T-cell (primary cell): ENCODE measurements at regions not wholly inside any gene's neighbourhood (a gene's known extent, or its start where the extent isn't known, plus 50 kb on each side); places are given as distances from the start of the nearest gene placed in this dataset.

ENCODE experiments used
- ATAC-seq, 4 experiments: fragments of 200-7000 bp in 3 of 4; fragments of 150-1000 bp in 1 of 4; cut with Tn5 transposase; replicated peaks in 1 of 4; 1 replicate in 3 of 4; 2 replicates in 1 of 4; pipeline ENCODE4 v1.10.0; 2021; ENCODE audit warnings: moderate library complexity in 3 of 4, mild to moderate bottlenecking in 2 of 4, moderate number of reproducible peaks in 1 of 4
- CTCF ChIA-PET, 2 donors: fragments of 300-600 bp; sonication (Branson Sonifier 250); formaldehyde crosslinking; loops; one replicate each; lab custom pipeline; 2022; ENCODE audit warnings: antibody characterized with exemption in 2 of 2; lab: Charles Lee
- POLR2A ChIA-PET, 2 donors: fragments of 300-600 bp; sonication (Branson Sonifier 250); formaldehyde crosslinking; loops; one replicate each; lab custom pipeline; 2022; ENCODE audit warnings: antibody characterized with exemption in 2 of 2; lab: Charles Lee
- DNase-seq, 35 experiments: peaks; one replicate each; pipeline versions ENCODE4 v3.0.0 to v3.0.0-alpha.2; 2013 to 2023
- H3K27ac ChIP-seq: one replicate; pipeline ENCODE4 v1.5.1; 2013; ENCODE audit warnings: low read length
- H3K27me3 ChIP-seq, 2 experiments: replicated peaks in 1 of 2; 1 replicate in 1 of 2; 2 replicates in 1 of 2; pipeline versions ENCODE4 v1.6.1 to v1.7.0; 2013; ENCODE audit warnings: low read length in 1 of 2, mixed read lengths in 1 of 2; ENCODE audit not compliant: control insufficient read depth in 2 of 2, insufficient read depth in 2 of 2; ENCODE audit errors: extremely low read depth in 1 of 2
- H3K36me3 ChIP-seq, 2 donors: 1 replicate in 1 of 2; 2 replicates in 1 of 2; pipeline versions ENCODE4 v1.6.1 to v1.7.0; 2013; ENCODE audit warnings: low read length in 1 of 2; ENCODE audit not compliant: control insufficient read depth in 2 of 2, insufficient read depth in 1 of 2; ENCODE audit errors: extremely low read depth in 1 of 2
- H3K4me1 ChIP-seq, 2 experiments: 1 replicate in 1 of 2; 2 replicates in 1 of 2; pipeline versions ENCODE4 v1.6.1 to v1.7.0; 2013; ENCODE audit warnings: low read length in 2 of 2, mixed read lengths in 1 of 2; ENCODE audit not compliant: insufficient read depth in 2 of 2, control insufficient read depth in 1 of 2; ENCODE audit errors: extremely low read depth in 1 of 2
- H3K4me3 ChIP-seq, 2 donors: 1 replicate in 1 of 2; 2 replicates in 1 of 2; pipeline versions ENCODE4 v1.5.1 to v1.7.0; 2013; ENCODE audit warnings: mild to moderate bottlenecking in 2 of 2, low read length in 1 of 2, moderate library complexity in 1 of 2; ENCODE audit not compliant: control insufficient read depth in 1 of 2; ENCODE audit errors: extremely low read depth in 1 of 2
- H3K9me3 ChIP-seq: 2 replicates; pipeline ENCODE4 v1.7.0; 2013
- H3K27ac Mint-ChIP-seq, 2 donors: one replicate each; pipeline ENCODE4 v1.8.0; 2020 to 2021; ENCODE audit warnings: mild to moderate bottlenecking in 2 of 2, mixed read lengths in 2 of 2
- H3K27me3 Mint-ChIP-seq, 2 donors: one replicate each; pipeline ENCODE4 v1.8.0; 2021 to 2022; ENCODE audit warnings: mixed read lengths in 2 of 2
- H3K36me3 Mint-ChIP-seq: one replicate; pipeline ENCODE4 v1.8.0; 2021; ENCODE audit warnings: mixed read lengths
- H3K4me1 Mint-ChIP-seq, 3 donors: one replicate each; pipeline ENCODE4 v1.8.0; 2020 to 2022; ENCODE audit warnings: mixed read lengths in 3 of 3, mild to moderate bottlenecking in 1 of 3
- H3K4me3 Mint-ChIP-seq, 3 donors: one replicate each; pipeline ENCODE4 v1.8.0; 2020 to 2022; ENCODE audit warnings: mild to moderate bottlenecking in 3 of 3, mixed read lengths in 3 of 3, moderate library complexity in 3 of 3
- H3K9me3 Mint-ChIP-seq, 3 donors: one replicate each; pipeline ENCODE4 v1.8.0; 2020 to 2022; ENCODE audit warnings: mixed read lengths in 3 of 3
- WGBS: methylation state at CpG from one replicate; pipeline ENCODE4 v1.1.5; 2013; ENCODE audit warnings: missing lambda C conversion rate; ENCODE audit not compliant: insufficient coverage; 5-methylcytosine and 5-hydroxymethylcytosine counted together

GRCh38 chr1:224492632-224493031 lies 58.0 kb upstream of the WDR26 start:
- ChIA-PET CTCF (no interaction called here), POLR2A (no interaction called here)
- Histone ChIP-seq H3K27me3 (no peaks in the 10 kb centered on the region), H3K36me3 (no peaks in the 10 kb centered on the region), H3K9me3 (no peaks in the 10 kb centered on the region), H3K27ac (no peak overlapping the region), H3K4me3 (no peak overlapping the region), H3K4me1 (peaks cover 0 to 2% of the 10 kb centered on the region in 2 experiments)
- no peak overlapping the region for H3K4me3 Mint-ChIP-seq
- no peak for ATAC-seq
- WGBS = no CpG with 5 or more reads among the region's 2 CpGs
- H3K27me3 Mint-ChIP-seq = no peaks in the 10 kb centered on the region
- peaks cover 2 to 9% (median 7%) of the 10 kb centered on the region in 3 donors for H3K4me1 Mint-ChIP-seq
- no peaks in the 10 kb centered on the region for H3K36me3 Mint-ChIP-seq
- no peak overlapping the region for H3K27ac Mint-ChIP-seq
- H3K9me3 Mint-ChIP-seq = peaks cover 5 to 10% (median 7%) of the 10 kb centered on the region in 3 donors
- DNase-seq = no peak

GRCh38 chr1:224493269-224493668 lies 58.7 kb upstream of the WDR26 start:
- H3K4me3 ChIP-seq = no peak overlapping the region

DNA sequence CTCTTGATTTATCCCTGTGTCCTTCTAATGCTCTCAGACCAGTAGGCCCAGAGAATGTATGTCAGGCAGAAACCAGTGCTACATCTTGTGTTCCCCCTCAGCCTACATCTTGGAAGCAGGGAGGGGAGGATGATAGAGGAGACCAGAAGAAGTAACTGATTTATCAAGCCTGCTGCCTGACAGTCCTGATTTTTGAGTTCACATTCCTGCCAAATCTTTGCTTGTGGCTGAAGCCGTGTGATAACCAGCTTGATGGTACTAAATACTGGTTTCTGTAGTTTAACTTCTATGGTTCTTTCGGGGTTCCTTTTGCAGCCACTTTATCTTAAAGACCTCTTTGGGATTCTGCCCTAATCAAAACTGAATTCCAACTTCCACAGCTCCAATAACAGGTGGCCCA lies 59.7 kb upstream of the WDR26 start:
- Mint-ChIP-seq H3K4me1 (peaks cover 15 to 23% (median 20%) of the 10 kb centered on the region in 3 donors), H3K9me3 (peaks cover 5 to 10% (median 7%) of the 10 kb centered on the region in 3 donors), H3K27me3 (no peaks in the 10 kb centered on the region), H3K4me3 (no peak overlapping the region), H3K27ac (no peak overlapping the region), H3K36me3 (no peaks in the 10 kb centered on the region)
- Histone ChIP-seq H3K36me3 (no peaks in the 10 kb centered on the region), H3K27me3 (no peaks in the 10 kb centered on the region), H3K4me3 (no peak overlapping the region), H3K9me3 (no peaks in the 10 kb centered on the region), H3K27ac (no peak overlapping the region), H3K4me1 (peaks cover 0 to 15% of the 10 kb centered on the region in 2 experiments)
- no peak for ATAC-seq
- ChIA-PET CTCF (no interaction called here), POLR2A (no interaction called here)
- no peak for DNase-seq
- no CpG with 5 or more reads among the region's 2 CpGs for WGBS

More at GRCh38 chr1:224493269-224493668, 58.7 kb upstream of the WDR26 start:
- no peak for DNase-seq
- no peaks in the 10 kb centered on the region for H3K36me3 ChIP-seq
- no peak overlapping the region for H3K27ac ChIP-seq
- H3K4me1 Mint-ChIP-seq = peaks cover 9 to 15% (median 13%) of the 10 kb centered on the region in 3 donors
- no peaks in the 10 kb centered on the region for H3K36me3 Mint-ChIP-seq
- CTCF ChIA-PET = no interaction called here
- POLR2A ChIA-PET = no interaction called here
- no peaks in the 10 kb centered on the region for H3K27me3 ChIP-seq
- H3K4me1 ChIP-seq = peaks cover 0 to 8% of the 10 kb centered on the region in 2 experiments
- H3K9me3 ChIP-seq = no peaks in the 10 kb centered on the region
- no peak overlapping the region for H3K4me3 Mint-ChIP-seq
- no peaks in the 10 kb centered on the region for H3K27me3 Mint-ChIP-seq
- 38% methylated on average over 4 of the region's 4 CpGs for WGBS
- ATAC-seq = no peak
- H3K27ac Mint-ChIP-seq = no peak overlapping the region
- H3K9me3 Mint-ChIP-seq = peaks cover 5 to 10% (median 7%) of the 10 kb centered on the region in 3 donors

- CTCF ChIA-PET = no interaction called here
Observed at GRCh38 chr1:224495866-224496265, 61.3 kb upstream of the WDR26 start.

GRCh38 chr1:224496826-224497225 lies 62.2 kb upstream of the WDR26 start:
- Mint-ChIP-seq H3K27me3 (no peaks in the 10 kb centered on the region), H3K36me3 (no peaks in the 10 kb centered on the region), H3K9me3 (peaks cover 5 to 10% (median 7%) of the 10 kb centered on the region in 3 donors), H3K27ac (peak overlapping the region in 1 of 2 donors; percentile 71), H3K4me1 (peaks cover 21 to 31% (median 23%) of the 10 kb centered on the region in 3 donors), H3K4me3 (no peak overlapping the region)
- Histone ChIP-seq H3K4me1 (peaks cover 0 to 18% of the 10 kb centered on the region in 2 experiments), H3K27me3 (no peaks in the 10 kb centered on the region), H3K4me3 (no peak overlapping the region), H3K36me3 (no peaks in the 10 kb centered on the region), H3K9me3 (no peaks in the 10 kb centered on the region), H3K27ac (no peak overlapping the region)
- POLR2A ChIA-PET = no interaction called here
- ATAC-seq (no peak), DNase-seq (no peak)
- CTCF ChIA-PET = no interaction called here
- no CpG with 5 or more reads among the region's 1 CpG for WGBS

More at GRCh38 chr1:224495866-224496265, 61.3 kb upstream of the WDR26 start:
- POLR2A ChIA-PET = no interaction called here
- H3K9me3 Mint-ChIP-seq = peaks cover 5 to 10% (median 7%) of the 10 kb centered on the region in 3 donors
- Histone ChIP-seq H3K4me3 (no peak overlapping the region), H3K27me3 (no peaks in the 10 kb centered on the region), H3K27ac (no peak overlapping the region), H3K4me1 (peaks cover 0 to 18% of the 10 kb centered on the region in 2 experiments), H3K9me3 (no peaks in the 10 kb centered on the region), H3K36me3 (no peaks in the 10 kb centered on the region)
- DNase-seq = no peak
- H3K36me3 Mint-ChIP-seq = no peaks in the 10 kb centered on the region
- H3K4me1 Mint-ChIP-seq = peaks cover 17 to 28% (median 20%) of the 10 kb centered on the region in 3 donors
- H3K27ac Mint-ChIP-seq = no peak overlapping the region
- no peaks in the 10 kb centered on the region for H3K27me3 Mint-ChIP-seq
- 81% methylated on average over 4 of the region's 5 CpGs for WGBS
- no peak for ATAC-seq
- no peak overlapping the region for H3K4me3 Mint-ChIP-seq

DNA sequence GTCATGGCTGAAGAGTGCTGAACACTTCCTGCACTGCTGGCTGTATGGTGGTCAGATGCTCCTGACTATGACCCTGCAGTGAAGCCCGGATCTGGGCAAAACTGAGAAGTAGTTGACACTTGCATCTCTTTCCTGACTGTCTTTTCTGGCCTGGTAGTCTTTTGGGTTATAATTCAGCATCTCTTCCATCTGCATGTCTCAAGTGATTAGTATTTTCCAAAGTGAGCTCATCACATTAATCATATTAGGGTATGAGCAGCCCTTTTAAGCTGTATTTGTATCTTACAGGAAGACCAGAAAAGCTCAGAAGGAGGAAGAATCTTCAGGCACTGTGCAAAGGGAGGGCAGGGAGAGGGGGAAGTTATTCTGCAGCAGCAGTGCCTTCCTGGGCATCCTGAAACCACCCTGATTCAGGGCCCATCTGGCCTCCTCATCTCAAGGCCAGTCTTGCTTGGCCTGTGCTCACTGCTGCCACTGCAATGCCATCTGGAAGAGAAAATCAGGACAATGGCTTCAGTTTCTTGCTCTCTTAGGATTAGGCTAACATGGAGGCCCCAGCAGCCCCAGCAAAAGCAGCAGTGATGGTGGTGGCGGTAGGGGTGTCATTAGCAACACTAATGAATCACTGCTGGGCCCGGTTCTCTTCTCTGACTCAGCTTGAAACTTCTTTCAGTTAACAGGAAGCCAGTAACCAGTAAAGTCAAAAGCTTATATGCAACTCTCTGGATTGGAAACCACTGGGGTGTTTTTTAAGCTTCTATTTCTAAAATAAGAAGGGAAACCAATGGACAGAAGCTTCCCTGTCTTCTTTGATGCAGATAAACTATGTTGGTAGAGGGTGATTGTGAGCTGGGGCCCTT lies 63.3 kb upstream of the WDR26 start:
- Histone ChIP-seq H3K27ac (peak overlapping the region; percentile 43), H3K36me3 (no peaks in the 10 kb centered on the region), H3K9me3 (no peaks in the 10 kb centered on the region), H3K4me1 (peaks cover 0 to 18% of the 10 kb centered on the region in 2 experiments), H3K27me3 (no peaks in the 10 kb centered on the region), H3K4me3 (no peak overlapping the region)
- H3K4me3 Mint-ChIP-seq = peak overlapping the region in 2 of 3 donors; percentile 14 to 30
- H3K27me3 Mint-ChIP-seq = peaks cover 0 to 3% of the 10 kb centered on the region in 2 donors
- 8% methylated on average over 2 of the region's 3 CpGs for WGBS
- ATAC-seq (peak; percentile 67 to 94 (median 88)), DNase-seq (peak in 25 of 35 experiments; percentile 4 to 41 (median 20))
- ChIA-PET POLR2A (interaction anchor here in 1 of 2 donors (0.6 kb wide), 1 partner anchor 409 kb away, joined by 4 read pairs; no protein-coding TSS in a partner anchor), CTCF (interaction anchor here (0.6 to 2.6 kb wide), 4 partner anchors 8 to 43 kb away, joined by 3 to 13 read pairs (median 8); no protein-coding TSS in a partner anchor)
- peaks cover 5 to 10% (median 7%) of the 10 kb centered on the region in 3 donors for H3K9me3 Mint-ChIP-seq
- H3K36me3 Mint-ChIP-seq = no peaks in the 10 kb centered on the region
- peaks cover 23 to 34% (median 28%) of the 10 kb centered on the region in 3 donors for H3K4me1 Mint-ChIP-seq
- peak overlapping the region; percentile 72 to 73 for H3K27ac Mint-ChIP-seq
